Skeletal muscle tissue (tissue), 3 donors: ENCODE measurements at regions not wholly inside any gene's neighbourhood (a gene's known extent, or its start where the extent isn't known, plus 50 kb on each side); places are given as distances from the start of the nearest gene placed in this dataset.
"Not testable (repeated sequence)": the region's sequence is repeated elsewhere in the genome, so short reads cannot be mapped to it uniquely, and the experiment has no call there.

Experiments
- H3K27ac ChIP-seq: one replicate; pipeline ENCODE4 v1.7.0; 2013; ENCODE audit warnings: mild to moderate bottlenecking, low read depth, low read length, inconsistent platforms
- H3K27me3 ChIP-seq, 3 donors: one replicate each; pipeline ENCODE4 v1.7.0; 2013; ENCODE audit warnings: low read length in 3 of 3; ENCODE audit not compliant: control insufficient read depth in 3 of 3, insufficient read depth in 3 of 3
- H3K36me3 ChIP-seq, 3 donors: one replicate each; pipeline ENCODE4 v1.7.0; 2013; ENCODE audit warnings: low read length in 3 of 3; ENCODE audit not compliant: control insufficient read depth in 3 of 3, insufficient read depth in 3 of 3
- H3K4me1 ChIP-seq, 3 donors: one replicate each; pipeline ENCODE4 v1.7.0; 2013; ENCODE audit warnings: low read length in 3 of 3, mild to moderate bottlenecking in 3 of 3; ENCODE audit not compliant: control insufficient read depth in 3 of 3, insufficient read depth in 3 of 3
- H3K4me3 ChIP-seq, 3 donors: one replicate each; pipeline ENCODE4 v1.7.0; 2013; ENCODE audit warnings: low read length in 3 of 3
- H3K9ac ChIP-seq, 3 donors: one replicate each; pipeline ENCODE4 v1.7.0; 2013; ENCODE audit warnings: low read length in 3 of 3, mild to moderate bottlenecking in 3 of 3, moderate library complexity in 2 of 3, low read depth in 1 of 3
- H3K9me3 ChIP-seq, 3 donors: one replicate each; pipeline ENCODE4 v1.7.0; 2013; ENCODE audit warnings: low read length in 3 of 3; ENCODE audit not compliant: control insufficient read depth in 3 of 3
- donor health status: Osteomylitis.

GRCh38 chr11:25218036-25218435 lies 721.2 kb downstream of the LUZP2 start:
- H3K9me3 ChIP-seq, result no peaks in the 10 kb centered on the region
- no peak overlapping the region for H3K4me3 ChIP-seq
- no peaks in the 10 kb centered on the region for H3K27me3 ChIP-seq
- no peak overlapping the region for H3K9ac ChIP-seq
- H3K27ac ChIP-seq, result no peak overlapping the region
- H3K36me3 ChIP-seq, result no peaks in the 10 kb centered on the region
- no peaks in the 10 kb centered on the region for H3K4me1 ChIP-seq

DNA sequence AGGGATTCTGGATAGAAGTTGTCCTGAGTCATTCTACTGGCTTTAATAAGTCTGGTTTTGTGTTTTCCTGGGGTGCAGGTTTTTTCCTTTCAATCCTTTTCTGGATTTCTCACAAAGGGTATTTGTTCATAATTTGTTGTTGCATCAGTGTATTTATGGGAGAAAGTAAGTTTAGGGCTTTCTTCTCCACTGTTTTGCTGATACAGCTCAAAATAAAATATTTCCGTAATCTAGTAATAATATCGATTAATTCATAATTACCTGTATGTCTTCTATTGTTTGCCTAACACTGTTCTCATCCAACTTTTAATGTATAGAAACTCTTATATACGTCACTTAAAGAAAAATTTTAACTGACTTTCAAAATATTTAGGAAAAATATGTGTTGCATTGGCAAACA lies 728.2 kb downstream of the LUZP2 start:
- H3K4me1 ChIP-seq, result no peaks in the 10 kb centered on the region
- no peaks in the 10 kb centered on the region for H3K9me3 ChIP-seq
- H3K4me3 ChIP-seq, result no peak overlapping the region

GRCh38 chr11:25242928-25243327 lies 746.1 kb downstream of the LUZP2 start:
- H3K9me3 ChIP-seq, result no peaks in the 10 kb centered on the region
- no peaks in the 10 kb centered on the region for H3K36me3 ChIP-seq
- H3K4me3 ChIP-seq, result no peak overlapping the region
- no peak overlapping the region for H3K9ac ChIP-seq
- H3K27me3 ChIP-seq, result no peaks in the 10 kb centered on the region
- H3K27ac ChIP-seq, result no peak overlapping the region
- H3K4me1 ChIP-seq, result no peaks in the 10 kb centered on the region

More for the DNA sequence above, 728.2 kb downstream of the LUZP2 start:
- Histone ChIP-seq H3K27me3 (no peaks in the 10 kb centered on the region), H3K9ac (no peak overlapping the region), H3K27ac (no peak overlapping the region), H3K36me3 (no peaks in the 10 kb centered on the region)

DNA sequence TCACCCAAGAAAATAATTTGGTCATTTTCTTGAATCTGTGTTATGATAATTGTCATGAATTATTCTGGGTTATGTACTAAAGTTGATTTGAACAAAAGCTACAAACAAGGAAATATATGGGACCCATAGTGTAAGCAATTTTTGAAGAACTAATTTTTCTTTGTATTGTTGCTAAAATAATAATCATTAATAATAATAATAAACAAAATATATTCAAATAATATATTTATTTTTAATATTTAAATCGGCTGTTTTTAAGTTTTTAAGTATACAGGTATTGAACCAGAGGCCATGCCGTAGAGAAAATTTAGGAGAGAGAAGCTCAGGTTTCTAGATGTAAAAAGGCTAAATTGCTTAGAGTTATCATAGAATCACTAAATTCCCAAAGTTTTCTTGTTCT lies 747.3 kb downstream of the LUZP2 start:
- Histone ChIP-seq H3K4me3 (no peak overlapping the region), H3K27ac (no peak overlapping the region), H3K9me3 (no peaks in the 10 kb centered on the region), H3K36me3 (no peaks in the 10 kb centered on the region), H3K9ac (no peak overlapping the region), H3K4me1 (no peaks in the 10 kb centered on the region), H3K27me3 (no peaks in the 10 kb centered on the region)

- Histone ChIP-seq H3K4me3 (no peak overlapping the region), H3K9ac (no peak overlapping the region), H3K36me3 (no peaks in the 10 kb centered on the region), H3K27ac (no peak overlapping the region), H3K27me3 (no peaks in the 10 kb centered on the region), H3K9me3 (no peaks in the 10 kb centered on the region), H3K4me1 (no peaks in the 10 kb centered on the region)
These were observed 750.5 kb downstream of the LUZP2 start for GRCh38 chr11:25247336-25247735.

GRCh38 chr11:25252854-25253253 lies 756.0 kb downstream of the LUZP2 start:
- Histone ChIP-seq H3K36me3 (no peaks in the 10 kb centered on the region), H3K9me3 (no peaks in the 10 kb centered on the region), H3K9ac (no peak overlapping the region), H3K27me3 (no peaks in the 10 kb centered on the region), H3K4me1 (no peaks in the 10 kb centered on the region), H3K27ac (no peak overlapping the region), H3K4me3 (no peak overlapping the region)

- H3K9me3 ChIP-seq, H3K4me1 ChIP-seq, H3K27ac ChIP-seq, H3K36me3 ChIP-seq, H3K4me3 ChIP-seq, H3K27me3 ChIP-seq, H3K9ac ChIP-seq: not testable (repeated sequence)
These were observed 767.0 kb downstream of the LUZP2 start for GRCh38 chr11:25263861-25264260.

- H3K4me1 ChIP-seq, result no peaks in the 10 kb centered on the region
- H3K36me3 ChIP-seq, result no peaks in the 10 kb centered on the region
- no peak overlapping the region for H3K9ac ChIP-seq
- H3K27me3 ChIP-seq, result no peaks in the 10 kb centered on the region
- H3K4me3 ChIP-seq, result no peak overlapping the region
- no peaks in the 10 kb centered on the region for H3K9me3 ChIP-seq
- H3K27ac ChIP-seq, result no peak overlapping the region
These were observed 774.4 kb downstream of the LUZP2 start for GRCh38 chr11:25271301-25271700.

DNA sequence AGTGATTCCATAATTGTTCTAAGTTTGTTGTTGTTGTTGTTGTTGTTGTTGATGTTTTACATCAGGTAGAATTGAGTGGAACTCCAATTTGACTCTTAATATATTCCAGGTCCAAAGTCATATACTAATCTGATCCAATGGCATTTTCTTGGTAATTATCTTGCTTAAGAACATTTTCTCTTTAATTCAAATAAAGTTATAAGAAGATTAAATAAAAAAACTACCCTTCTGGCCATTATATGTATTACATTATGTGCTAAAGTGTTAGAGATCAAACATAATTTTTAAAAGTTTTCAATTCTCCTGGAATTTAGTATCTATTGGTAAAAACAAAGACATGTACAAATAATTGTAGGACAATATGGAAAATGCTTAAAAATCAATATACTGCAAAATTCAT lies 775.4 kb downstream of the LUZP2 start:
- H3K36me3 ChIP-seq, result no peaks in the 10 kb centered on the region
- H3K9ac ChIP-seq, result no peak overlapping the region
- no peaks in the 10 kb centered on the region for H3K9me3 ChIP-seq
- H3K4me3 ChIP-seq, result no peak overlapping the region
- H3K27me3 ChIP-seq, result no peaks in the 10 kb centered on the region
- no peaks in the 10 kb centered on the region for H3K4me1 ChIP-seq
- H3K27ac ChIP-seq, result no peak overlapping the region

GRCh38 chr11:25280821-25281220 lies 784.0 kb downstream of the LUZP2 start:
- H3K9ac ChIP-seq, H3K36me3 ChIP-seq, H3K4me1 ChIP-seq, H3K27ac ChIP-seq, H3K9me3 ChIP-seq, H3K4me3 ChIP-seq, H3K27me3 ChIP-seq: not testable (repeated sequence)

GRCh38 chr11:25293166-25293565 lies 796.3 kb downstream of the LUZP2 start:
- H3K9me3 ChIP-seq, result no peaks in the 10 kb centered on the region
- H3K36me3 ChIP-seq, result no peaks in the 10 kb centered on the region
- no peak overlapping the region for H3K9ac ChIP-seq
- H3K4me1 ChIP-seq, result no peaks in the 10 kb centered on the region
- H3K27me3 ChIP-seq, result no peaks in the 10 kb centered on the region
- H3K4me3 ChIP-seq, result no peak overlapping the region
- no peak overlapping the region for H3K27ac ChIP-seq
